ENCODE measurements at regions not wholly inside any gene's neighbourhood (a gene's known extent, or its start where the extent isn't known, plus 50 kb on each side); places are given as distances from the start of the nearest gene placed in this dataset.

- no peak for TF ChIP-seq POLR2AphosphoS5 (IDR thresholded peaks at IDR 0.05)
- no peak for TF ChIP-seq CTCF (IDR thresholded peaks at IDR 0.05)
- no peak for TF ChIP-seq POLR2A (IDR thresholded peaks at IDR 0.05)
- TF ChIP-seq EP300 (IDR thresholded peaks at IDR 0.05): no peak
These were observed 79.5 kb upstream of the RTL6 start for GRCh38 chr22:44577391-44578109.

Data from suprapubic skin (tissue), 4 donors.